HepG2 (cell line): ENCODE measurements at regions not wholly inside any gene's neighbourhood (a gene's known extent, or its start where the extent isn't known, plus 50 kb on each side); places are given as distances from the start of the nearest gene placed in this dataset.

Experiments used
- ARNTL ChIP-seq: sonication (generic); formaldehyde crosslinking; IDR thresholded peaks from 2 replicates; pipeline ENCODE4 v1.4.0; 2020; ENCODE audit warnings: mild to moderate bottlenecking, missing genetic modification reagents
- IKZF4 ChIP-seq: sonication (generic); formaldehyde crosslinking; IDR thresholded peaks from 2 replicates; pipeline ENCODE4 v1.5.1; 2020; ENCODE audit warnings: borderline replicate concordance, mild to moderate bottlenecking, low read depth, missing genetic modification reagents; ENCODE audit errors: not compliant biosample characterization
- JUND ChIP-seq: sonication (generic); formaldehyde crosslinking; IDR thresholded peaks from 2 replicates; pipeline ENCODE4 v1.8.0; 2022; ENCODE audit warnings: mild to moderate bottlenecking, missing genetic modification reagents
- KLF11 ChIP-seq: IDR thresholded peaks from 2 replicates; pipeline ENCODE4 v1.6.1; 2016; ENCODE audit warnings: missing compliant biosample characterization
- MAZ ChIP-seq, 2 experiments: sonication (generic) in 1 of 2; formaldehyde crosslinking in 1 of 2; IDR thresholded peaks; 2 replicates each; pipeline versions ENCODE4 v1.5.0 to v1.6.1; 2012 to 2020; ENCODE audit warnings: low read depth in 2 of 2, mild to moderate bottlenecking in 2 of 2, borderline replicate concordance in 1 of 2, improper control_type of control experiment in 1 of 2, low read length in 1 of 2, missing genetic modification reagents in 1 of 2, moderate library complexity in 1 of 2
- MEIS2 ChIP-seq: sonication (generic); formaldehyde crosslinking; IDR thresholded peaks from 2 replicates; pipeline ENCODE4 v1.9.0; 2021; ENCODE audit warnings: mild to moderate bottlenecking, missing genetic modification reagents
- MLLT10 ChIP-seq: sonication (generic); formaldehyde crosslinking; IDR thresholded peaks from 2 replicates; pipeline ENCODE4 v1.4.0; 2020; ENCODE audit warnings: missing genetic modification reagents
- MTA3 ChIP-seq: sonication (generic); formaldehyde crosslinking; IDR thresholded peaks from 2 replicates; pipeline ENCODE4 v1.4.0; 2020; ENCODE audit warnings: missing genetic modification reagents
- NR2F1 ChIP-seq, 2 experiments: fragments of 450-650 bp in 1 of 2; formaldehyde crosslinking in 1 of 2; IDR thresholded peaks; 2 replicates each; pipeline versions ENCODE4 v1.5.0 to v1.6.1; 2016 to 2020; ENCODE audit warnings: mild to moderate bottlenecking in 1 of 2, missing compliant biosample characterization in 1 of 2, missing genetic modification reagents in 1 of 2, moderate library complexity in 1 of 2
- NR3C1 ChIP-seq: sonication (generic); formaldehyde crosslinking; IDR thresholded peaks from 2 replicates; pipeline ENCODE4 v1.4.0; 2020; ENCODE audit warnings: missing genetic modification reagents
- REXO4 ChIP-seq: sonication (generic); formaldehyde crosslinking; IDR thresholded peaks from 2 replicates; pipeline ENCODE4 v1.8.0; 2022; ENCODE audit warnings: missing genetic modification reagents, mild to moderate bottlenecking, borderline replicate concordance
- TARDBP ChIP-seq: sonication (generic); formaldehyde crosslinking; IDR thresholded peaks from 2 replicates; pipeline ENCODE4 v1.8.0; 2022; ENCODE audit warnings: mild to moderate bottlenecking, missing genetic modification reagents
- ZBTB1 ChIP-seq: sonication (generic); formaldehyde crosslinking; IDR thresholded peaks from 2 replicates; pipeline ENCODE4 v1.4.0; 2020; ENCODE audit warnings: missing genetic modification reagents, borderline replicate concordance
- ZFP90 ChIP-seq: sonication (generic); formaldehyde crosslinking; IDR thresholded peaks from 2 replicates; pipeline ENCODE4 v1.8.0; 2022; ENCODE audit warnings: missing genetic modification reagents, mild to moderate bottlenecking, inconsistent platforms, borderline replicate concordance
- ZKSCAN8 ChIP-seq: IDR thresholded peaks from 2 replicates; pipeline ENCODE4 v1.6.1; 2016; ENCODE audit warnings: borderline replicate concordance, missing genetic modification reagents, missing compliant biosample characterization
- ZNF205 ChIP-seq: IDR thresholded peaks from 2 replicates; pipeline ENCODE4 v1.6.1; 2018; ENCODE audit warnings: missing biosample characterization, missing genetic modification reagents
- ZNF230 ChIP-seq: sonication (generic); formaldehyde crosslinking; IDR thresholded peaks from 2 replicates; pipeline ENCODE4 v1.4.0; 2020; ENCODE audit warnings: mild to moderate bottlenecking, missing genetic modification reagents
- ZNF251 ChIP-seq: sonication (generic); formaldehyde crosslinking; IDR thresholded peaks from 2 replicates; pipeline ENCODE4 v1.9.0; 2021; ENCODE audit warnings: mild to moderate bottlenecking, missing genetic modification reagents
- ZNF296 ChIP-seq: sonication (generic); formaldehyde crosslinking; conservative IDR thresholded peaks from 2 replicates; pipeline ENCODE4 v1.5.0; 2020; ENCODE audit warnings: mild to moderate bottlenecking, missing genetic modification reagents
- ZNF570 ChIP-seq: sonication (generic); formaldehyde crosslinking; IDR thresholded peaks from 2 replicates; pipeline ENCODE4 v1.4.0; 2020; ENCODE audit warnings: mild to moderate bottlenecking, missing genetic modification reagents, borderline replicate concordance
- TF ChIP-seq, protein P1 (sequence below): sonication (generic); formaldehyde crosslinking; IDR thresholded peaks from 2 replicates; pipeline ENCODE4 v1.4.0; 2020; ENCODE audit warnings: low read depth, mild to moderate bottlenecking, missing genetic modification reagents
- TF ChIP-seq, protein P2 (sequence below): sonication (generic); formaldehyde crosslinking; IDR thresholded peaks from 2 replicates; pipeline ENCODE4 v1.4.0; 2020; ENCODE audit warnings: missing genetic modification reagents

DNA sequence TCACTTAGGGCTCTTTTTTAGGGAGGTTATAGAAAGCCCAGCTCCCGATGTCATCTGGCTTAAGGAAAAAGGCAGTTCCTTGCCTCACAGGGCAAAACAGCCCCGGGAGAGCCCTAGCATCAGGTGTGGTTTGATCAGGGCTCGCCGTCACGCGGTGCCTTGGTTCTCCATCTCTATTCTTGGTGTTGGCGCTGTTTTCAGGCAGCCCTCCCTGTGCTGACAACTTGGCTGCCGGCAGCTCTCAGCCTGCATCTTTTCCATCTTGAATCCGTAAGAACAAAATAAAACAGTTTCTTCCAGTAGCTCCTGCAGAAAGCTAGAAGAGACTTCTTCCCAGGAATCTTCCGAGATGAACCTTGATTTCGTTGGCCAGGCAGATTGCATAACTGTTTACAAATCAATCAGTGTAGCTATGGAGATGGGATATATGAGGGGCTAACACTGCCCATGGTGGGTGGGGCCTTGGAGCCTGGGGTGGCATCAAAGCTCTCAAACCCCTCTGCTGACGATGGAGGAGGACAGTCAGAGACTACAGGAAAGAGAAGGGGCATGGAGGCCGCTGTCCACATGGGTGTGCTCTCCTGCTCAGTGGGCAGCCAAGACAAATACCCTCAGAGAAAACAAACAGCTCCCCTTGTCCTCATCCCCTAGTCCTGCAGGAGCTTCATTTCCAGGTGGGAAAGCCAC lies 370.7 kb upstream of the C1orf174 start (continued):
- TF ChIP-seq, protein P1, sequence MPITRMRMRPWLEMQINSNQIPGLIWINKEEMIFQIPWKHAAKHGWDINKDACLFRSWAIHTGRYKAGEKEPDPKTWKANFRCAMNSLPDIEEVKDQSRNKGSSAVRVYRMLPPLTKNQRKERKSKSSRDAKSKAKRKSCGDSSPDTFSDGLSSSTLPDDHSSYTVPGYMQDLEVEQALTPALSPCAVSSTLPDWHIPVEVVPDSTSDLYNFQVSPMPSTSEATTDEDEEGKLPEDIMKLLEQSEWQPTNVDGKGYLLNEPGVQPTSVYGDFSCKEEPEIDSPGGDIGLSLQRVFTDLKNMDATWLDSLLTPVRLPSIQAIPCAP (CRISPR knock-in tag) = no peak
- TF ChIP-seq ZFP90 (no peak), KLF11 (CRISPR knock-in tag) (no peak), ZNF296 (no peak), JUND (CRISPR knock-in tag) (no peak), MAZ (IDR thresholded peaks at IDR 0.05; ENCODE audit: borderline replicate concordance, low read depth, low read length) (no peak), MAZ (CRISPR knock-in tag; IDR thresholded peaks at IDR 0.05; ENCODE audit: low read depth) (no peak), ZBTB1 (CRISPR knock-in tag) (no peak), ARNTL (no peak), ZNF230 (no peak), ZNF570 (CRISPR knock-in tag) (no peak), REXO4 (CRISPR knock-in tag) (no peak), ZNF251 (CRISPR knock-in tag) (no peak), MTA3 (no peak), MEIS2 (no peak), ZKSCAN8 (CRISPR knock-in tag) (no peak), MLLT10 (no peak), TARDBP (no peak), NR2F1 (CRISPR knock-in tag; IDR thresholded peaks at IDR 0.05) (no peak), NR3C1 (CRISPR knock-in tag) (no peak), IKZF4 (CRISPR knock-in tag) (no peak), ZNF205 (CRISPR knock-in tag) (no peak)
- TF ChIP-seq, protein P2, sequence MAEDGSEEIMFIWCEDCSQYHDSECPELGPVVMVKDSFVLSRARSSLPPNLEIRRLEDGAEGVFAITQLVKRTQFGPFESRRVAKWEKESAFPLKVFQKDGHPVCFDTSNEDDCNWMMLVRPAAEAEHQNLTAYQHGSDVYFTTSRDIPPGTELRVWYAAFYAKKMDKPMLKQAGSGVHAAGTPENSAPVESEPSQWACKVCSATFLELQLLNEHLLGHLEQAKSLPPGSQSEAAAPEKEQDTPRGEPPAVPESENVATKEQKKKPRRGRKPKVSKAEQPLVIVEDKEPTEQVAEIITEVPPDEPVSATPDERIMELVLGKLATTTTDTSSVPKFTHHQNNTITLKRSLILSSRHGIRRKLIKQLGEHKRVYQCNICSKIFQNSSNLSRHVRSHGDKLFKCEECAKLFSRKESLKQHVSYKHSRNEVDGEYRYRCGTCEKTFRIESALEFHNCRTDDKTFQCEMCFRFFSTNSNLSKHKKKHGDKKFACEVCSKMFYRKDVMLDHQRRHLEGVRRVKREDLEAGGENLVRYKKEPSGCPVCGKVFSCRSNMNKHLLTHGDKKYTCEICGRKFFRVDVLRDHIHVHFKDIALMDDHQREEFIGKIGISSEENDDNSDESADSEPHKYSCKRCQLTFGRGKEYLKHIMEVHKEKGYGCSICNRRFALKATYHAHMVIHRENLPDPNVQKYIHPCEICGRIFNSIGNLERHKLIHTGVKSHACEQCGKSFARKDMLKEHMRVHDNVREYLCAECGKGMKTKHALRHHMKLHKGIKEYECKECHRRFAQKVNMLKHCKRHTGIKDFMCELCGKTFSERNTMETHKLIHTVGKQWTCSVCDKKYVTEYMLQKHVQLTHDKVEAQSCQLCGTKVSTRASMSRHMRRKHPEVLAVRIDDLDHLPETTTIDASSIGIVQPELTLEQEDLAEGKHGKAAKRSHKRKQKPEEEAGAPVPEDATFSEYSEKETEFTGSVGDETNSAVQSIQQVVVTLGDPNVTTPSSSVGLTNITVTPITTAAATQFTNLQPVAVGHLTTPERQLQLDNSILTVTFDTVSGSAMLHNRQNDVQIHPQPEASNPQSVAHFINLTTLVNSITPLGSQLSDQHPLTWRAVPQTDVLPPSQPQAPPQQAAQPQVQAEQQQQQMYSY (CRISPR knock-in tag) = no peak
